ENCODE measurements at regions not wholly inside any gene's neighbourhood (a gene's known extent, or its start where the extent isn't known, plus 50 kb on each side); places are given as distances from the start of the nearest gene placed in this dataset.

GRCh38 chr21:39006571-39007311, 176.5 kb downstream of the PSMG1 start:
- peaks cover 8% of the 10 kb centered on the region for H3K9me1 ChIP-seq (ENCODE audit: insufficient read depth, low read length)
- no peak overlapping the region for H4K8ac ChIP-seq (ENCODE audit: low read depth in 2 of 2, low read length in 2 of 2)
- ATAC-seq (ENCODE audit: low read depth) (no peak), DNase-seq (no peak)
- H3K79me1 ChIP-seq (ENCODE audit: low read depth in 1 of 2, low read length in 2 of 2): no peaks in the 10 kb centered on the region
- peak overlapping the region; percentile 69 for H2AK5ac ChIP-seq (ENCODE audit: low read depth, low read length)
- BruUV-seq (replicated peaks): no TSS peak
- H3K9me3 ChIP-seq (ENCODE audit: control insufficient read depth, insufficient read depth, low read length): peaks cover 4% of the 10 kb centered on the region; the same call in 1 of the 2 replicates
- no peaks in the 10 kb centered on the region for H3K27me3 ChIP-seq (ENCODE audit: control insufficient read depth, insufficient read depth, low read length)
- H4K5ac ChIP-seq (ENCODE audit: low read depth, low read length): no peak overlapping the region
- peak overlapping the region; percentile 50; the same call in 1 of the 2 replicates for H3K14ac ChIP-seq (replicated peaks; ENCODE audit: low read depth, low read length)
- H2AFZ ChIP-seq (replicated peaks; ENCODE audit: low read length, poor library complexity): no peak overlapping the region
- TF ChIP-seq MAZ (IDR thresholded peaks at IDR 0.05; ENCODE audit: borderline replicate concordance, low read depth, low read length) (no peak), RFX5 (IDR thresholded peaks at IDR 0.05; ENCODE audit: low read depth, low read length) (no peak), RAD21 (IDR thresholded peaks at IDR 0.05; ENCODE audit: low read length) (no peak), CHD1 (IDR thresholded peaks at IDR 0.05; ENCODE audit: low read depth, low read length) (no peak), BHLHE40 (IDR thresholded peaks at IDR 0.05; ENCODE audit: low read depth, low read length) (no peak), CEBPB (IDR thresholded peaks at IDR 0.05; ENCODE audit: low read depth, low read length) (no peak), SMC3 (IDR thresholded peaks at IDR 0.05; ENCODE audit: low read depth, low read length) (no peak), FOS (IDR thresholded peaks at IDR 0.05; ENCODE audit: low read depth, low read length) (no peak)
- H2AK9ac ChIP-seq (replicated peaks; ENCODE audit: low read depth, low read length, poor library complexity): no peak overlapping the region
- ChIA-PET POLR2A (ENCODE audit: unreplicated experiment) (no interaction called here), CTCF (no interaction called here)
- H3K4me3 ChIP-seq (ENCODE audit: insufficient read depth, low read depth, low read length): no peak overlapping the region
- H3K36me3 ChIP-seq (ENCODE audit: control insufficient read depth, insufficient read depth, low read length): no peaks in the 10 kb centered on the region
- in situ Hi-C loops (cut with MboI; ENCODE audit: low sequenced_read_pairs): no loop called here
- H2BK20ac ChIP-seq (ENCODE audit: low read depth, low read length): peak overlapping the region; percentile 55; the same call in 1 of the 2 replicates
- H3K56ac ChIP-seq (ENCODE audit: extremely low read depth, insufficient read depth, low read length): no peak overlapping the region
- H3K4ac ChIP-seq (ENCODE audit: low read depth, low read length): peak overlapping the region; percentile 73
- intact Hi-C loops (cut with micrococcal nuclease): no loop called here
- peak overlapping the region; percentile 38; the same call in 1 of the 2 replicates for H3K18ac ChIP-seq (ENCODE audit: low read depth, low read length)
- no peak overlapping the region for H3K27ac ChIP-seq (ENCODE audit: insufficient read depth, low read length)
- no peak overlapping the region for H3K4me2 ChIP-seq (ENCODE audit: low read depth, low read length)
- peak overlapping the region; percentile 42 for H2BK120ac ChIP-seq (ENCODE audit: low read depth, low read length)
- no peak overlapping the region for H2BK5ac ChIP-seq (ENCODE audit: low read depth, low read length, poor library complexity, severe bottlenecking)
- dilution Hi-C loops (cut with HindIII; ENCODE audit: low sequenced_read_pairs, unreplicated experiment): no loop called here
- peaks cover 13% of the 10 kb centered on the region for H3K4me1 ChIP-seq (ENCODE audit: control insufficient read depth, insufficient read depth, low read length)
- 66% methylated on average over 3 of the region's 7 CpGs; no CpG with 5 or more reads in 1 of the 2 experiments for WGBS, 2 experiments (ENCODE audit: extremely low coverage in 2 of 2, insufficient read length in 1 of 2)
- H3K9ac ChIP-seq (ENCODE audit: low read depth, low read length): no peak overlapping the region
- H3K23ac ChIP-seq (ENCODE audit: low read depth, low read length): peak overlapping the region; percentile 43
- peak overlapping the region; percentile 49; the same call in 1 of the 3 replicates for H2BK15ac ChIP-seq (ENCODE audit: low read depth, low read length)
- H4K91ac ChIP-seq (ENCODE audit: insufficient read depth, low read depth, low read length): peak overlapping the region; percentile 74
- H4K20me1 ChIP-seq (ENCODE audit: insufficient read depth, low read length): no peaks in the 10 kb centered on the region
